GM19395 (cell line): ENCODE measurements at regions not wholly inside any gene's neighbourhood (a gene's known extent, or its start where the extent isn't known, plus 50 kb on each side); places are given as distances from the start of the nearest gene placed in this dataset.

Experiments
- ATAC-seq: cut with Tn5 transposase; IDR thresholded peaks from one replicate; pipeline ENCODE4 v1.9.1; 2021; ENCODE audit warnings: mild to moderate bottlenecking, moderate library complexity; ENCODE audit not compliant: unreplicated experiment

GRCh38 chr6:166775923-166776220 is 148.8 kb upstream of the RPS6KA2 start:
- no peak for ATAC-seq

- peak; percentile 67 for ATAC-seq
These were observed 148.3 kb upstream of the RPS6KA2 start for GRCh38 chr6:166775180-166775922.

GRCh38 chr6:166774770-166775169 is 147.7 kb upstream of the RPS6KA2 start:
- ATAC-seq: no peak

GRCh38 chr6:166774292-166774691 is 147.2 kb upstream of the RPS6KA2 start:
- no peak for ATAC-seq

- ATAC-seq: no peak
These were observed 145.5 kb upstream of the RPS6KA2 start for GRCh38 chr6:166772518-166772917.

GRCh38 chr6:166771701-166772100 is 144.7 kb upstream of the RPS6KA2 start:
- no peak for ATAC-seq

- ATAC-seq: no peak
These were observed 143.4 kb upstream of the RPS6KA2 start for GRCh38 chr6:166770216-166771116.

- no peak for ATAC-seq
These were observed 142.6 kb upstream of the RPS6KA2 start for GRCh38 chr6:166769648-166770047.

GRCh38 chr6:166768761-166769160 is 141.7 kb upstream of the RPS6KA2 start:
- ATAC-seq: no peak

- ATAC-seq: no peak
These were observed 140.2 kb upstream of the RPS6KA2 start for GRCh38 chr6:166767230-166767629.

GRCh38 chr6:166766769-166767168 is 139.7 kb upstream of the RPS6KA2 start:
- no peak for ATAC-seq

- no peak for ATAC-seq
These were observed 138.1 kb upstream of the RPS6KA2 start for GRCh38 chr6:166765234-166765541.

GRCh38 chr6:166764473-166765233 is 137.6 kb upstream of the RPS6KA2 start:
- no peak for ATAC-seq

GRCh38 chr6:166763606-166764472 is 136.8 kb upstream of the RPS6KA2 start:
- no peak for ATAC-seq

GRCh38 chr6:166761801-166762200 is 134.8 kb upstream of the RPS6KA2 start:
- no peak for ATAC-seq

GRCh38 chr6:166760288-166760687 is 133.2 kb upstream of the RPS6KA2 start:
- ATAC-seq: no peak

- no peak for ATAC-seq
These were observed 131.2 kb upstream of the RPS6KA2 start for GRCh38 chr6:166758136-166758704.

- no peak for ATAC-seq
These were observed 130.4 kb upstream of the RPS6KA2 start for GRCh38 chr6:166757232-166758135.
